ENCODE measurements at regions not wholly inside any gene's neighbourhood (a gene's known extent, or its start where the extent isn't known, plus 50 kb on each side); places are given as distances from the start of the nearest gene placed in this dataset.

GRCh38 chr6:81233990-81234389 is 518.5 kb downstream of the TENT5A start:
- TF ChIP-seq ZNF639 (tag by site-specific recombination; IDR thresholded peaks at IDR 0.05) (no peak), SP2 (tag by site-specific recombination; IDR thresholded peaks at IDR 0.05) (no peak), ZNF24 (tag by site-specific recombination; IDR thresholded peaks at IDR 0.05) (no peak), CTCF (tag by site-specific recombination; IDR thresholded peaks at IDR 0.05) (no peak), PRDM1 (tag by site-specific recombination; IDR thresholded peaks at IDR 0.05) (no peak), ZNF266 (tag by site-specific recombination; IDR thresholded peaks at IDR 0.05; ENCODE audit: low read depth) (no peak), ZNF704 (tag by site-specific recombination; IDR thresholded peaks at IDR 0.05) (no peak), MEIS1 (CRISPR knock-in tag; IDR thresholded peaks at IDR 0.05; ENCODE audit: borderline replicate concordance) (no peak), ZNF214 (tag by site-specific recombination; IDR thresholded peaks at IDR 0.05; ENCODE audit: borderline replicate concordance) (no peak), ATF2 (tag by site-specific recombination; IDR thresholded peaks at IDR 0.05; ENCODE audit: low read depth) (no peak), ZNF580 (tag by site-specific recombination; IDR thresholded peaks at IDR 0.05) (no peak), ZNF747 (tag by site-specific recombination; IDR thresholded peaks at IDR 0.05) (no peak), ZNF792 (tag by site-specific recombination; IDR thresholded peaks at IDR 0.05) (no peak), ZSCAN5A (tag by site-specific recombination; IDR thresholded peaks at IDR 0.05) (no peak)
